Rectal smooth muscle tissue (tissue), 1 donor: ENCODE measurements at regions not wholly inside any gene's neighbourhood (a gene's known extent, or its start where the extent isn't known, plus 50 kb on each side); places are given as distances from the start of the nearest gene placed in this dataset.

Experiments used
- H3K27ac ChIP-seq: one replicate; pipeline ENCODE4 v1.7.0; 2013; ENCODE audit warnings: low read depth, low read length, inconsistent platforms
- H3K27me3 ChIP-seq: one replicate; pipeline ENCODE4 v1.7.0; 2013; ENCODE audit warnings: low read length; ENCODE audit not compliant: control insufficient read depth, insufficient read depth
- H3K36me3 ChIP-seq: one replicate; pipeline ENCODE4 v1.7.0; 2013; ENCODE audit warnings: low read length; ENCODE audit not compliant: control insufficient read depth, insufficient read depth
- H3K4me1 ChIP-seq: one replicate; pipeline ENCODE4 v1.7.0; 2013; ENCODE audit warnings: low read length; ENCODE audit not compliant: control insufficient read depth, insufficient read depth
- H3K4me3 ChIP-seq: one replicate; pipeline ENCODE4 v1.7.0; 2013; ENCODE audit warnings: low read length
- H3K9ac ChIP-seq: one replicate; pipeline ENCODE4 v1.7.0; 2013; ENCODE audit warnings: low read length

DNA sequence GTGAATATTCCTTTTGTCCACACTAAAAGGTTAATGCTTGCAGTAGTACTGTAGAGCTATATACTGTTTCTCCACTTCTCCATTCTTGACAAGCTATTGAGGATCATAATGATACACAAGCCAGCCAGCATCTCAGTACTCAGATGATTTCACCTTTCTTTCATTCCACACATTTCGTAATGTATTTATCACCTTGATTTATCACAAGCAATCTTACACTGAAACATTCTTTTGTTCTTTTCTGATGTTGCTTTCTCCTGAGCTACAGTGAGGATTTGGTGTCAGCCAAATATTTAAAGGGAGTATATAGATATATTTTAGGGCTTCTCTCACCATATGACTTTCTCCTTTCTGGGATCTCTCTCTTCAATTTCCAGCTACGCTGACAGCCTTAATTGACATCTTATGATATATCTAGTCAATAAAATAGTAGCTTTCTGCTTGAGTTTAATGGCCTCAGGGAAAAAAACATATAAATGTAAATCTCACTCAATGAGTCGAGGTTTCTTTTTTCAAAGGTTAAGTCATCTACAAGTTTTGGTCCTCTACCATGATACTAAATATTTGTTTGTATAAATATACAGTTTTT is 1327.0 kb downstream of the NSUN3 start:
- Histone ChIP-seq H3K27ac (no peak overlapping the region), H3K36me3 (no peaks in the 10 kb centered on the region), H3K9ac (no peak overlapping the region), H3K4me3 (no peak overlapping the region), H3K4me1 (no peaks in the 10 kb centered on the region), H3K27me3 (no peaks in the 10 kb centered on the region)

GRCh38 chr3:95394286-95394685 is 1331.4 kb downstream of the NSUN3 start:
- H3K4me3 ChIP-seq: no peak overlapping the region
- H3K9ac ChIP-seq: no peak overlapping the region
- no peaks in the 10 kb centered on the region for H3K4me1 ChIP-seq
- no peaks in the 10 kb centered on the region for H3K36me3 ChIP-seq
- H3K27ac ChIP-seq: no peak overlapping the region
- no peaks in the 10 kb centered on the region for H3K27me3 ChIP-seq

- H3K4me1 ChIP-seq: no peaks in the 10 kb centered on the region
- no peak overlapping the region for H3K4me3 ChIP-seq
- no peak overlapping the region for H3K9ac ChIP-seq
- no peaks in the 10 kb centered on the region for H3K36me3 ChIP-seq
- H3K27ac ChIP-seq: no peak overlapping the region
- H3K27me3 ChIP-seq: no peaks in the 10 kb centered on the region
Observed at GRCh38 chr3:95399585-95399984, 1336.7 kb downstream of the NSUN3 start.

DNA sequence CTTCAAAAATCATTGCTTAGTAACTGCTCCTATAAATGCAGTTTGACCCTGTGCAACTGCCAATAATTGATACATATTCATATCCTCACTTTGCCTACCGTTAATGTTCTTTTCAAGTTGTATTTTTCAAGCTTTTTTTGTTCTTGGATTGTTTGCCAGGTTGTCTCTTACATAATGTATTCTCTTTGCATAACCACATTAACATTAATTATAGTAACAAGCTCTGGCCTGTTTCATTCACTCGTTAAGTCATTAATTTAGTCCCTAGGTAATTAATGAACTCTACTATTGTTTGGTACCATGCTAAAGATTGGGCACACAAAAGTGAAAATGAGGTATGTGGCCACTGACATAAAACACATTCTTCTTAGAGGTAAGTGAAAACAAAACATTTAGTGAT is 1338.8 kb downstream of the NSUN3 start:
- no peaks in the 10 kb centered on the region for H3K4me1 ChIP-seq
- H3K27me3 ChIP-seq: no peaks in the 10 kb centered on the region
- H3K36me3 ChIP-seq: no peaks in the 10 kb centered on the region
- no peak overlapping the region for H3K9ac ChIP-seq
- no peak overlapping the region for H3K27ac ChIP-seq
- H3K4me3 ChIP-seq: no peak overlapping the region

DNA sequence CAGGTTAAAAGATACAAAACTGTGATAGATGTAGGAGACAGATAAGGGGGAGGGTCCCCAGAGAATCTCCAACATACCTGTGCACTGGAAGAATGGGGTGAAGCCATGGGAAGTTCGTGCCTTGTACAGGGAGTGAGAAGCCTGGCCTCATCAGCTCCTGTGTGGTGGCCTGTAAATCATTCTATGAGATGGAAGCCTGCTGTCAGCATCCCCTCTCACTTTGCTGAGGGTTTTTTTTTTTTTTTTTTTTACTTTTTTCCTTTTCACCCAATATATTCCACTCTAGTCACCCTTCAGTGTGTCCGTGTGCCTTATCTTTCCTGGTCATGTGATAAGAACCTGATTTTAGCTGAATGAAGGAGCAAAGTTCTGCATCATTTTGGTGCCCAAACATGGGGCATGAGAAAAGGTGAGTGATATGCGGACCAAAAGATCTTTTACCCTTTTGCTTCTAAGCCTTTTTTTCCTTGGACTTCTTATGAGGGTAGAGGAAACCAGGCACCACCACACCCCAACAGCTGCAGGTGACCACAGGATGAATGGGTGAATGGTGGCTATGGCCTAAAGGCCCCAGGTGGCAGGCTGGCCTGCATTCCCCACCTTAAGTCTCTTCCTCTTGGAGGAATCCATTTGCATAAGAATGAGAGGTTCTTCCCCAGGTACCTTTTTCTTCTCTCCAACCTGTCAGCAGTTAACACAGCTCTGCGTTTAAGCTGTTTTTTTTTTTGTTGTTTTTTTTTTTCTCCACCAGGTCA is 1345.0 kb downstream of the NSUN3 start:
- H3K27me3 ChIP-seq: no peaks in the 10 kb centered on the region
- H3K9ac ChIP-seq: no peak overlapping the region
- no peak overlapping the region for H3K27ac ChIP-seq
- no peaks in the 10 kb centered on the region for H3K4me1 ChIP-seq
- H3K4me3 ChIP-seq: no peak overlapping the region
- H3K36me3 ChIP-seq: no peaks in the 10 kb centered on the region

DNA sequence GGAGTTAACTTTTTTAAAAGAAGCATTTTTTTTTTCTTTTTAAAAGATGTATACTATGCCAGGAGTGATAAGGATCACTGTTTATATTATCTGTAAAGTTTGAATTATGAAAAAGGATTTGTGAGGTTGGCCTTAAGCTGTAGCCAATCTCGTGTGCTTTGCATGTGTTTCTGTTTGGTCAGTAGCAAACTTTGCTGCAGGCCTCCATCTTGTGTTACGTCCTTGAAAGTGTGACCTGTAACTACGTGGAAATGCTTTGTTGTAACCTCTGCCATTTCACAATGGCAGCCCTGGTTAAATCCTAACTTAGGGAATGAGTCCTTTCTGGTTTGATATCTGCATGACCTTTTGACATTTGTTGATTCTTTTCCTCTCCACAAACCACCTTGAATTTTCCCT is 1345.6 kb downstream of the NSUN3 start:
- H3K27me3 ChIP-seq: no peaks in the 10 kb centered on the region
- H3K36me3 ChIP-seq: no peaks in the 10 kb centered on the region
- no peaks in the 10 kb centered on the region for H3K4me1 ChIP-seq
- H3K9ac ChIP-seq: no peak overlapping the region
- H3K4me3 ChIP-seq: no peak overlapping the region
- H3K27ac ChIP-seq: no peak overlapping the region

DNA sequence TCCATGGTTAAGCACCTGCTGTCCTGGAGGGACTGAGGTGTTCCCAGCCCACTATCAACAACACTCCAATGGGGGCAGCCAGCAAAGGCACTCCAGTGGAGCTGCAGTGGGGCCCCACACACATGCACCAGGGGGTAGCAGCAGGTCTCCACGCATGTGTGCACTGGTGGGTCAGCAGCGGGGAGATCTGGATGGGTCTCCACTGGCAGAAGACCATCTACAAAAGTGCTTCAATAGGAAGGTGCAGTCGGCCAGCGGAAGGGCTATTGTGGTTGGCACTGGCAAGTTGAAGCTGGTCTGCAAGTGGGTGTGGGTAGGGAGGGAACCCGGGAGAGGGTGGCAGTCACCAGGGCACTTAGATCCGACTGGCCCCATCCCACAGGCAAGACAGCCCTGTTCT is 1355.4 kb downstream of the NSUN3 start:
- Histone ChIP-seq H3K4me1 (no peaks in the 10 kb centered on the region), H3K36me3 (no peaks in the 10 kb centered on the region), H3K27me3 (no peaks in the 10 kb centered on the region), H3K27ac (no peak overlapping the region), H3K4me3 (no peak overlapping the region), H3K9ac (no peak overlapping the region)

- no peaks in the 10 kb centered on the region for H3K4me1 ChIP-seq
- H3K27ac ChIP-seq: no peak overlapping the region
- no peaks in the 10 kb centered on the region for H3K36me3 ChIP-seq
- no peak overlapping the region for H3K4me3 ChIP-seq
- no peaks in the 10 kb centered on the region for H3K27me3 ChIP-seq
- H3K9ac ChIP-seq: no peak overlapping the region
Observed at GRCh38 chr3:95424279-95424678, 1361.4 kb downstream of the NSUN3 start.

- no peak overlapping the region for H3K27ac ChIP-seq
- H3K4me3 ChIP-seq: no peak overlapping the region
- H3K9ac ChIP-seq: no peak overlapping the region
- no peaks in the 10 kb centered on the region for H3K27me3 ChIP-seq
- H3K36me3 ChIP-seq: no peaks in the 10 kb centered on the region
- no peaks in the 10 kb centered on the region for H3K4me1 ChIP-seq
Observed at GRCh38 chr3:95434491-95434890, 1371.6 kb downstream of the NSUN3 start.

DNA sequence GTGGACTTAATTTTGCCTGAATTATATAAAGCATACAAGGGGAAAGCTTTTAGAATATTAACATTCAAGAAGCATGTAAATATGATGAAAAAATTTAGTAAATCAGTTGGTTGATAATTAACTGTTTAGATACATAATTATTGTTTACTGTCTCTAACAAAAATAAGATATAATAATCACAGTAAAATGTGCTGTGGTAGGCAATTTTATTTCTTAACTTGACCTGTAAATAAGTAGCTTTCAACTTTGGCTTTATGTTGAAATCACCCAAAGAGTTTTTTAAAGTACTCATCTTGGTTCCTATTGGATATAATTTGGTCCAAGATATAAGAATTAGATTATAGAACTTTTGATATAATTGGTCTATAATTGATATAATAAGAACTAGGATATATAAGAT is 1374.5 kb downstream of the NSUN3 start:
- Histone ChIP-seq H3K4me1 (no peaks in the 10 kb centered on the region), H3K36me3 (no peaks in the 10 kb centered on the region), H3K27ac (no peak overlapping the region), H3K9ac (no peak overlapping the region), H3K27me3 (no peaks in the 10 kb centered on the region), H3K4me3 (no peak overlapping the region)

GRCh38 chr3:95438274-95438673 is 1375.4 kb downstream of the NSUN3 start:
- no peaks in the 10 kb centered on the region for H3K4me1 ChIP-seq
- no peaks in the 10 kb centered on the region for H3K36me3 ChIP-seq
- H3K9ac ChIP-seq: no peak overlapping the region

GRCh38 chr3:95442766-95443165 is 1371.6 kb upstream of the EPHA6 start:
- Histone ChIP-seq H3K4me1 (no peaks in the 10 kb centered on the region), H3K9ac (no peak overlapping the region), H3K4me3 (no peak overlapping the region), H3K36me3 (no peaks in the 10 kb centered on the region), H3K27me3 (no peaks in the 10 kb centered on the region), H3K27ac (no peak overlapping the region)

More at GRCh38 chr3:95438274-95438673, 1375.4 kb downstream of the NSUN3 start:
- Histone ChIP-seq H3K27ac (no peak overlapping the region), H3K4me3 (no peak overlapping the region), H3K27me3 (no peaks in the 10 kb centered on the region)

DNA sequence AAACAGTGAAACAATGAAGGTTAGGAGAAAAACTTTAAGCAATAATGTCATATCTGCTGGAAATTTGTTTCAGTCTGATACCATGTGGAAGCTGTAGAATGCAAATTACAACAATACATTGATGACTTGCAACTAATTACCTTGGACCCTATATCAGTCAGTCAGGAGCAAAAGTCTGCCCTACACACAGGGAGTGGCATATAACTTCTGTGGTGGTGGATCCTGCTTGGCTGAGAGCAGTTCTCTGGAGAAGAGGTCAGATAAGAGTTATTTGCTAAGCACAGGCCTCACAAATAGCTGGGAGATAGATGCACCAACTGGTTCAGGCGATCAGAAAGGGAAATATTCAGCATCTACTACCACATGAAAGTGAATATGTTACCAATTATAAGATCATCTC is 1364.6 kb upstream of the EPHA6 start:
- no peak overlapping the region for H3K9ac ChIP-seq
- no peaks in the 10 kb centered on the region for H3K36me3 ChIP-seq
- H3K27ac ChIP-seq: no peak overlapping the region
- H3K4me1 ChIP-seq: no peaks in the 10 kb centered on the region
- no peaks in the 10 kb centered on the region for H3K27me3 ChIP-seq
- H3K4me3 ChIP-seq: no peak overlapping the region
